Kidney (tissue), 13 donors: ENCODE measurements at regions not wholly inside any gene's neighbourhood (a gene's known extent, or its start where the extent isn't known, plus 50 kb on each side); places are given as distances from the start of the nearest gene placed in this dataset.

Experiments used
- DNase-seq, 5 donors: peaks; one replicate each; pipeline ENCODE4 v3.0.0-alpha.2; 2013 to 2020
- FAIRE-seq: peaks from 2 replicates; lab custom pipeline; 2012; peaks lifted over from hg19 to GRCh38; lab: Jason Lieb, UNC
- H3K27ac ChIP-seq, 2 donors: one replicate each; pipeline ENCODE4 v1.7.0; 2013; ENCODE audit warnings: low read depth in 2 of 2, low read length in 2 of 2, inconsistent platforms in 1 of 2
- H3K27me3 ChIP-seq: one replicate; pipeline ENCODE4 v1.7.1; 2013; ENCODE audit warnings: low read length, inconsistent platforms; ENCODE audit not compliant: control insufficient read depth, insufficient read depth
- H3K36me3 ChIP-seq, 3 donors: one replicate each; pipeline versions ENCODE4 v1.7.0 to v1.7.1; 2013; ENCODE audit warnings: low read length in 3 of 3, control low read depth in 1 of 3, inconsistent platforms in 1 of 3; ENCODE audit not compliant: insufficient read depth in 3 of 3, control insufficient read depth in 2 of 3
- H3K4me1 ChIP-seq, 3 donors: one replicate each; pipeline versions ENCODE4 v1.7.0 to v1.7.1; 2013; ENCODE audit warnings: low read length in 3 of 3, inconsistent platforms in 1 of 3, low read depth in 1 of 3; ENCODE audit not compliant: control insufficient read depth in 2 of 3, insufficient read depth in 2 of 3
- H3K4me3 ChIP-seq, 3 donors: one replicate each; pipeline versions ENCODE4 v1.7.0 to v1.8.1; 2013; ENCODE audit warnings: low read length in 3 of 3, control low read depth in 1 of 3, inconsistent platforms in 1 of 3
- H3K9ac ChIP-seq, 3 donors: one replicate each; pipeline versions ENCODE4 v1.7.0 to v1.7.1; 2013; ENCODE audit warnings: low read length in 3 of 3, control low read depth in 1 of 3, inconsistent platforms in 1 of 3
- H3K9me3 ChIP-seq, 3 donors: one replicate each; pipeline versions ENCODE4 v1.7.0 to v1.7.1; 2013; ENCODE audit warnings: low read length in 3 of 3, control low read depth in 1 of 3, inconsistent platforms in 1 of 3; ENCODE audit not compliant: control insufficient read depth in 2 of 3, insufficient read depth in 1 of 3
- CTCF ChIP-seq: IDR thresholded peaks from 3 replicates; pipeline ENCODE4 v1.5.1; 2012; ENCODE audit warnings: mild to moderate bottlenecking, moderate library complexity, borderline replicate concordance; ENCODE audit not compliant: insufficient read depth; ENCODE audit errors: extremely low read depth
- intact Hi-C: fragments of 100-400 bp; cut with DNase I; formaldehyde crosslinking; loops from one replicate; pipeline ENCODE4 v1.11.1; 2022
- donor health status: control.
- donor health status: control.
- donor health status: control.
- donor health status: control.
- donor health status: control.
- donor health status: DM: yes; HTN: yes; CAD: no.
- donor health status: Normal renal cell carcinoma (clear cell type).

GRCh38 chr2:31729442-31730092 lies 148.8 kb upstream of the SRD5A2 start:
- Histone ChIP-seq H3K4me3 (no peak overlapping the region), H3K36me3 (no peaks in the 10 kb centered on the region), H3K4me1 (no peaks in the 10 kb centered on the region), H3K9me3 (no peaks in the 10 kb centered on the region), H3K27ac (no peak overlapping the region), H3K9ac (no peak overlapping the region), H3K27me3 (no peaks in the 10 kb centered on the region)
- DNase-seq: peak in 1 of 5 donors; percentile 9
- intact Hi-C loops: no loop called here
- no peak for FAIRE-seq
- TF ChIP-seq CTCF: peak; percentile 25

GRCh38 chr2:31729065-31729439 lies 148.3 kb upstream of the SRD5A2 start:
- H3K9ac ChIP-seq: no peak overlapping the region
- no peaks in the 10 kb centered on the region for H3K4me1 ChIP-seq
- no peaks in the 10 kb centered on the region for H3K27me3 ChIP-seq
- H3K36me3 ChIP-seq: no peaks in the 10 kb centered on the region
- peak in 1 of 5 donors; percentile 35 for DNase-seq
- no peak overlapping the region for H3K27ac ChIP-seq
- no peak overlapping the region for H3K4me3 ChIP-seq
- intact Hi-C loops: no loop called here
- H3K9me3 ChIP-seq: no peaks in the 10 kb centered on the region
- FAIRE-seq: no peak
- no peak for TF ChIP-seq CTCF

- DNase-seq (no peak), FAIRE-seq (no peak)
- Histone ChIP-seq H3K4me3 (no peak overlapping the region), H3K9ac (no peak overlapping the region), H3K36me3 (no peaks in the 10 kb centered on the region), H3K4me1 (no peaks in the 10 kb centered on the region), H3K9me3 (no peaks in the 10 kb centered on the region), H3K27me3 (no peaks in the 10 kb centered on the region), H3K27ac (no peak overlapping the region)
- no peak for TF ChIP-seq CTCF
- intact Hi-C loops: no loop called here
Measured at GRCh38 chr2:31728406-31729064, 147.8 kb upstream of the SRD5A2 start.
